ENCODE measurements at regions not wholly inside any gene's neighbourhood (a gene's known extent, or its start where the extent isn't known, plus 50 kb on each side); places are given as distances from the start of the nearest gene placed in this dataset.

GRCh38 chr1:173422456-173422976, 54.6 kb upstream of the PRDX6 start:
- TF ChIP-seq CTCF (IDR thresholded peaks at IDR 0.05) (no peak), POLR2A (IDR thresholded peaks at IDR 0.05) (no peak)
